ENCODE measurements at regions not wholly inside any gene's neighbourhood (a gene's known extent, or its start where the extent isn't known, plus 50 kb on each side); places are given as distances from the start of the nearest gene placed in this dataset.

DNA sequence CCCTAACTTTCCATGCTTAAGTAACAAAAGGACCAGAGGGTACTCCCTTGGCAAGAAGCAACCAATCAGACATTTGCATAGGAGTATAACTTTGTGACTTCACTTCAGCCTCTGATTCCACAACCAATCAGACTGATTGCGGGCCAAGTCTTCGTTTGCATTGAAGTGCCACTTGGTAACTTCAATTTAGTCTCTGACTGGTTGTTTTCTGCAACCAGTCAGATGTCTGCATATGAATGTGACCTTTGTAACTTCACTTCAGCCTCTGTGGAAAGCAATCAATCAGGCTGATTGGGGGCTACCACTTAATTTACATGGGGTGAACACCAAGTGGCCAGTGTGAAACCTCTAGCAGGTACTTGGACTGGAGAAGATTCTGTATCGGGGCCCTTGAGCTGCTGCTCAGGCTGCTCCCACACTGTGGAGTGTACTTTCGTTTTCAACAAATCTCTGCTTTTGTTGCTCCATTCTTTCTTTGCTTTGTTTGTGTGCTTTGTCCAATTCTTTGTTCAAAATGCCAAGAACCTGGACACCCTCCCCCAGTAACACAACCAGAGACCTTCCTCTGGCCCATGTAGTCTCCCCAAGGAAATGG, 241.5 kb downstream of the ACKR3 start:
- no peak for TF ChIP-seq NR2C2 (CRISPR knock-in tag; IDR thresholded peaks at IDR 0.05)
- TF ChIP-seq, protein P1, sequence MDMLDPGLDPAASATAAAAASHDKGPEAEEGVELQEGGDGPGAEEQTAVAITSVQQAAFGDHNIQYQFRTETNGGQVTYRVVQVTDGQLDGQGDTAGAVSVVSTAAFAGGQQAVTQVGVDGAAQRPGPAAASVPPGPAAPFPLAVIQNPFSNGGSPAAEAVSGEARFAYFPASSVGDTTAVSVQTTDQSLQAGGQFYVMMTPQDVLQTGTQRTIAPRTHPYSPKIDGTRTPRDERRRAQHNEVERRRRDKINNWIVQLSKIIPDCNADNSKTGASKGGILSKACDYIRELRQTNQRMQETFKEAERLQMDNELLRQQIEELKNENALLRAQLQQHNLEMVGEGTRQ (CRISPR knock-in tag; IDR thresholded peaks at IDR 0.05) = no peak
